HL-60 (cell line): ENCODE measurements at regions not wholly inside any gene's neighbourhood (a gene's known extent, or its start where the extent isn't known, plus 50 kb on each side); places are given as distances from the start of the nearest gene placed in this dataset.

ENCODE experiments used
- GABPA ChIP-seq: IDR thresholded peaks from 2 replicates; pipeline ENCODE4 v1.6.1; 2012; ENCODE audit warnings: low read depth
- POLR2AphosphoS5 ChIP-seq: IDR thresholded peaks from 2 replicates; pipeline ENCODE4 v1.6.1; 2012; ENCODE audit warnings: low read depth
- SPI1 ChIP-seq: IDR thresholded peaks from 2 replicates; pipeline ENCODE4 v1.6.1; 2012; ENCODE audit warnings: low read depth, mild to moderate bottlenecking, borderline replicate concordance
- TF ChIP-seq, protein P1 (sequence below): IDR thresholded peaks from one replicate; pipeline ENCODE4 v1.5.1; 2011; ENCODE audit warnings: low read length, control low read depth, inconsistent platforms; ENCODE audit not compliant: insufficient read depth
- TF ChIP-seq, protein P2 (sequence below): IDR thresholded peaks from 2 replicates; pipeline ENCODE4 v1.6.1; 2012; ENCODE audit warnings: low read depth; ENCODE audit not compliant: insufficient replicate concordance

DNA sequence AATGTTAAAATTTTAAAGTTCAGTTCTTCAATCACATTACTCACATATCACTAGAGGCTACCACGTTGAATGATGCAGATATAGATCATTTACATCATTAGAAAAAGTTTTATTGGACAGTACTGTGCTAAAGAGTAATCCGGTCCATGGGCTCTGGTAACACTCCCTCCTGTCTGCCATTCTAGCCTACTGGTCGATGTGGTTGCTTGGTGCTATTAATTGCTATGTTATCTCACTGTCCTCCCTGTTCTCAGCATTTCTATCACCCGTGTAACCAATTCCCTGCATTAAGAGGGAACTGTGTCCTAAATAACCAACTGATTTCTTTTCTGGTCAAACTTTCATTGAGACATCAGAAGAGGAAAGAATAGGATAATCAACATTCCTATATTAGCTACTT, 347.5 kb upstream of the RBMS3 start:
- TF ChIP-seq, protein P1, sequence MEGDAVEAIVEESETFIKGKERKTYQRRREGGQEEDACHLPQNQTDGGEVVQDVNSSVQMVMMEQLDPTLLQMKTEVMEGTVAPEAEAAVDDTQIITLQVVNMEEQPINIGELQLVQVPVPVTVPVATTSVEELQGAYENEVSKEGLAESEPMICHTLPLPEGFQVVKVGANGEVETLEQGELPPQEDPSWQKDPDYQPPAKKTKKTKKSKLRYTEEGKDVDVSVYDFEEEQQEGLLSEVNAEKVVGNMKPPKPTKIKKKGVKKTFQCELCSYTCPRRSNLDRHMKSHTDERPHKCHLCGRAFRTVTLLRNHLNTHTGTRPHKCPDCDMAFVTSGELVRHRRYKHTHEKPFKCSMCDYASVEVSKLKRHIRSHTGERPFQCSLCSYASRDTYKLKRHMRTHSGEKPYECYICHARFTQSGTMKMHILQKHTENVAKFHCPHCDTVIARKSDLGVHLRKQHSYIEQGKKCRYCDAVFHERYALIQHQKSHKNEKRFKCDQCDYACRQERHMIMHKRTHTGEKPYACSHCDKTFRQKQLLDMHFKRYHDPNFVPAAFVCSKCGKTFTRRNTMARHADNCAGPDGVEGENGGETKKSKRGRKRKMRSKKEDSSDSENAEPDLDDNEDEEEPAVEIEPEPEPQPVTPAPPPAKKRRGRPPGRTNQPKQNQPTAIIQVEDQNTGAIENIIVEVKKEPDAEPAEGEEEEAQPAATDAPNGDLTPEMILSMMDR, result no peak
- TF ChIP-seq, protein P2, sequence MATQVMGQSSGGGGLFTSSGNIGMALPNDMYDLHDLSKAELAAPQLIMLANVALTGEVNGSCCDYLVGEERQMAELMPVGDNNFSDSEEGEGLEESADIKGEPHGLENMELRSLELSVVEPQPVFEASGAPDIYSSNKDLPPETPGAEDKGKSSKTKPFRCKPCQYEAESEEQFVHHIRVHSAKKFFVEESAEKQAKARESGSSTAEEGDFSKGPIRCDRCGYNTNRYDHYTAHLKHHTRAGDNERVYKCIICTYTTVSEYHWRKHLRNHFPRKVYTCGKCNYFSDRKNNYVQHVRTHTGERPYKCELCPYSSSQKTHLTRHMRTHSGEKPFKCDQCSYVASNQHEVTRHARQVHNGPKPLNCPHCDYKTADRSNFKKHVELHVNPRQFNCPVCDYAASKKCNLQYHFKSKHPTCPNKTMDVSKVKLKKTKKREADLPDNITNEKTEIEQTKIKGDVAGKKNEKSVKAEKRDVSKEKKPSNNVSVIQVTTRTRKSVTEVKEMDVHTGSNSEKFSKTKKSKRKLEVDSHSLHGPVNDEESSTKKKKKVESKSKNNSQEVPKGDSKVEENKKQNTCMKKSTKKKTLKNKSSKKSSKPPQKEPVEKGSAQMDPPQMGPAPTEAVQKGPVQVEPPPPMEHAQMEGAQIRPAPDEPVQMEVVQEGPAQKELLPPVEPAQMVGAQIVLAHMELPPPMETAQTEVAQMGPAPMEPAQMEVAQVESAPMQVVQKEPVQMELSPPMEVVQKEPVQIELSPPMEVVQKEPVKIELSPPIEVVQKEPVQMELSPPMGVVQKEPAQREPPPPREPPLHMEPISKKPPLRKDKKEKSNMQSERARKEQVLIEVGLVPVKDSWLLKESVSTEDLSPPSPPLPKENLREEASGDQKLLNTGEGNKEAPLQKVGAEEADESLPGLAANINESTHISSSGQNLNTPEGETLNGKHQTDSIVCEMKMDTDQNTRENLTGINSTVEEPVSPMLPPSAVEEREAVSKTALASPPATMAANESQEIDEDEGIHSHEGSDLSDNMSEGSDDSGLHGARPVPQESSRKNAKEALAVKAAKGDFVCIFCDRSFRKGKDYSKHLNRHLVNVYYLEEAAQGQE, result no peak
- TF ChIP-seq POLR2AphosphoS5 (no peak), SPI1 (no peak), GABPA (no peak)
